ENCODE measurements at regions not wholly inside any gene's neighbourhood (a gene's known extent, or its start where the extent isn't known, plus 50 kb on each side); places are given as distances from the start of the nearest gene placed in this dataset.

DNA sequence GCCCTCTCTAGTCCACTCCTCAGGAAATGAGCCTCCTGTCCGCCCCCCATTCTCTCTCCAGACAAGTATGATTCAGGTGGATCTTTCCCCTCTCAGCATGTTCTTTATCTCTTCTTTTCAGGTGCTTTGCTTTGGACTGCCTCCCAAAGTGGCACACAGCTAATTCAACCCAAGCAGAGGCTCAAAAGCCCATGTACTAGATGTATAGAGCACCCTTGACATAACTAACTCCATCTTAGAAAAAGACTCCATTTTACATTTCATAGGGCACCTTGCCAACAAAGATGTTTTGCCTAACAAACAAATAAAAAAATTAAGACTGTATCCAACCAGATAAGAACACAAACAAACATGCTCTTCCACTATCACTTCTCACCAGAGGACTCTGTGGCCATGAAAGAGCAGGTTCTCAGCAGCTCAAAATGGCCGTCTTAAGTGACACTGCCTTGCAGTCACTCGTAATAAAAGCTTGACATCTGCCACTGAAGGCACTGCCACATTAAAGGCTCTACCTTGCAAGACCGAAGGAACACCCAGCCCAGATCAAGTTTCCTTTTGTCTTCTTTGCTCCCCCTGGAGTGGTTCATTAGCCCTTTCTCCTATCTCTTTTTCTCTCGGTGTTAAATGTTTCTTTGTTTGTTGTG lies 84.9 kb upstream of the TAB3 start:
- no TSS peak for BruUV-seq (replicated peaks)
- intact Hi-C loops (cut with micrococcal nuclease; ENCODE audit: unreplicated experiment) (loop anchor here (10.0 kb wide), 1 partner anchor 239 kb away; no protein-coding TSS in a partner anchor), in situ Hi-C loops (cut with MboI) (no loop called here)
- H4K20me1 ChIP-seq (ENCODE audit: control insufficient read depth, insufficient read depth): no peaks in the 10 kb centered on the region
- H3K9me3 ChIP-seq (replicated peaks; ENCODE audit: control insufficient read depth, insufficient read depth, low read length): no peaks in the 10 kb centered on the region
- no peak overlapping the region for H2AFZ ChIP-seq (ENCODE audit: control insufficient read depth, low read depth, low read length)
- no peak overlapping the region for H3K4me3 ChIP-seq
- RAD21 ChIA-PET (ENCODE audit: unreplicated experiment): no interaction called here
- FAIRE-seq (no peak), DNase-seq (ENCODE audit: low read depth, low spot score) (no peak), ATAC-seq (no peak)
- H3K4me1 ChIP-seq (ENCODE audit: control insufficient read depth, insufficient read depth, low read length): no peaks in the 10 kb centered on the region
- SMC1A ChIA-PET (ENCODE audit: uncharacterized antibody, unreplicated experiment): no interaction called here
- no peak overlapping the region for H3K4me2 ChIP-seq (ENCODE audit: control insufficient read depth, insufficient read depth)
- CTCF ChIA-PET: interaction anchor here (0.5 to 1.0 kb wide), 3 partner anchors 63 to 240 kb away, joined by 3 to 4 read pairs (median 3); no protein-coding TSS in a partner anchor
- no peaks in the 10 kb centered on the region for H3K36me3 ChIP-seq (ENCODE audit: control insufficient read depth in 2 of 2, insufficient read depth in 2 of 2, low read length in 1 of 2)
- WGBS (ENCODE audit: insufficient coverage, insufficient replicate concordance, low lambda C conversion rate, missing lambda C conversion rate): 59% methylated on average over 5 of the region's 5 CpGs
- POLR2A ChIA-PET: no interaction called here
- H3K27me3 ChIP-seq (replicated peaks in 1 of 2; ENCODE audit: control insufficient read depth in 2 of 2, insufficient read depth in 2 of 2, low read length in 1 of 2): no peaks in the 10 kb centered on the region
- no peak overlapping the region for H3K9ac ChIP-seq (ENCODE audit: control insufficient read depth, insufficient read depth, low read length)
- no peak overlapping the region for H3K27ac ChIP-seq (ENCODE audit: control insufficient read depth, insufficient read depth)
- H3K79me2 ChIP-seq (ENCODE audit: control insufficient read depth, insufficient read depth, low read length): no peaks in the 10 kb centered on the region
- TF ChIP-seq SIN3A (IDR thresholded peaks at IDR 0.05; ENCODE audit: low read depth, low read length): no peak
- TF ChIP-seq HDAC2 (IDR thresholded peaks at IDR 0.05): no peak
- no peak for TF ChIP-seq DPF2 (IDR thresholded peaks at IDR 0.05)
- TF ChIP-seq ZNF622 (IDR thresholded peaks at IDR 0.05): no peak
- no peak for TF ChIP-seq EP300 (IDR thresholded peaks at IDR 0.05; ENCODE audit: borderline replicate concordance in 1 of 2, control insufficient read depth in 1 of 2, low read depth in 2 of 2, low read length in 2 of 2)
- no peak for TF ChIP-seq ZZZ3 (IDR thresholded peaks at IDR 0.05; ENCODE audit: control insufficient read depth, insufficient read length, low read depth)
- no peak for TF ChIP-seq RUNX3 (IDR thresholded peaks at IDR 0.05; ENCODE audit: low read length)
- TF ChIP-seq NFYB (IDR thresholded peaks at IDR 0.05; ENCODE audit: insufficient read depth, low read depth, low read length): no peak
- no peak for TF ChIP-seq BCL11A (IDR thresholded peaks at IDR 0.05; ENCODE audit: low read depth, low read length)
- no peak for TF ChIP-seq HDGF (IDR thresholded peaks at IDR 0.05)
- no peak for TF ChIP-seq ZNF274 (IDR thresholded peaks at IDR 0.05; ENCODE audit: insufficient read depth, insufficient read length)
- no peak for TF ChIP-seq FOXM1 (IDR thresholded peaks at IDR 0.05; ENCODE audit: low read depth, low read length)
- TF ChIP-seq MEF2B (IDR thresholded peaks at IDR 0.05; ENCODE audit: partially characterized antibody, poor library complexity, severe bottlenecking): no peak
- TF ChIP-seq PML (IDR thresholded peaks at IDR 0.05; ENCODE audit: low read length): no peak
- no peak for TF ChIP-seq ZNF217 (IDR thresholded peaks at IDR 0.05)
- TF ChIP-seq ZNF592 (IDR thresholded peaks at IDR 0.05): no peak
- TF ChIP-seq SMC3 (IDR thresholded peaks at IDR 0.05; ENCODE audit: borderline replicate concordance, low read length): no peak
- TF ChIP-seq, protein P1, sequence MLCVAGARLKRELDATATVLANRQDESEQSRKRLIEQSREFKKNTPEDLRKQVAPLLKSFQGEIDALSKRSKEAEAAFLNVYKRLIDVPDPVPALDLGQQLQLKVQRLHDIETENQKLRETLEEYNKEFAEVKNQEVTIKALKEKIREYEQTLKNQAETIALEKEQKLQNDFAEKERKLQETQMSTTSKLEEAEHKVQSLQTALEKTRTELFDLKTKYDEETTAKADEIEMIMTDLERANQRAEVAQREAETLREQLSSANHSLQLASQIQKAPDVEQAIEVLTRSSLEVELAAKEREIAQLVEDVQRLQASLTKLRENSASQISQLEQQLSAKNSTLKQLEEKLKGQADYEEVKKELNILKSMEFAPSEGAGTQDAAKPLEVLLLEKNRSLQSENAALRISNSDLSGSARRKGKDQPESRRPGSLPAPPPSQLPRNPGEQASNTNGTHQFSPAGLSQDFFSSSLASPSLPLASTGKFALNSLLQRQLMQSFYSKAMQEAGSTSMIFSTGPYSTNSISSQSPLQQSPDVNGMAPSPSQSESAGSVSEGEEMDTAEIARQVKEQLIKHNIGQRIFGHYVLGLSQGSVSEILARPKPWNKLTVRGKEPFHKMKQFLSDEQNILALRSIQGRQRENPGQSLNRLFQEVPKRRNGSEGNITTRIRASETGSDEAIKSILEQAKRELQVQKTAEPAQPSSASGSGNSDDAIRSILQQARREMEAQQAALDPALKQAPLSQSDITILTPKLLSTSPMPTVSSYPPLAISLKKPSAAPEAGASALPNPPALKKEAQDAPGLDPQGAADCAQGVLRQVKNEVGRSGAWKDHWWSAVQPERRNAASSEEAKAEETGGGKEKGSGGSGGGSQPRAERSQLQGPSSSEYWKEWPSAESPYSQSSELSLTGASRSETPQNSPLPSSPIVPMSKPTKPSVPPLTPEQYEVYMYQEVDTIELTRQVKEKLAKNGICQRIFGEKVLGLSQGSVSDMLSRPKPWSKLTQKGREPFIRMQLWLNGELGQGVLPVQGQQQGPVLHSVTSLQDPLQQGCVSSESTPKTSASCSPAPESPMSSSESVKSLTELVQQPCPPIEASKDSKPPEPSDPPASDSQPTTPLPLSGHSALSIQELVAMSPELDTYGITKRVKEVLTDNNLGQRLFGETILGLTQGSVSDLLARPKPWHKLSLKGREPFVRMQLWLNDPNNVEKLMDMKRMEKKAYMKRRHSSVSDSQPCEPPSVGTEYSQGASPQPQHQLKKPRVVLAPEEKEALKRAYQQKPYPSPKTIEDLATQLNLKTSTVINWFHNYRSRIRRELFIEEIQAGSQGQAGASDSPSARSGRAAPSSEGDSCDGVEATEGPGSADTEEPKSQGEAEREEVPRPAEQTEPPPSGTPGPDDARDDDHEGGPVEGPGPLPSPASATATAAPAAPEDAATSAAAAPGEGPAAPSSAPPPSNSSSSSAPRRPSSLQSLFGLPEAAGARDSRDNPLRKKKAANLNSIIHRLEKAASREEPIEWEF (IDR thresholded peaks at IDR 0.05; ENCODE audit: insufficient replicate concordance, low read depth, low read length): no peak
